ENCODE measurements at regions not wholly inside any gene's neighbourhood (a gene's known extent, or its start where the extent isn't known, plus 50 kb on each side); places are given as distances from the start of the nearest gene placed in this dataset.

- TF ChIP-seq, protein P1, sequence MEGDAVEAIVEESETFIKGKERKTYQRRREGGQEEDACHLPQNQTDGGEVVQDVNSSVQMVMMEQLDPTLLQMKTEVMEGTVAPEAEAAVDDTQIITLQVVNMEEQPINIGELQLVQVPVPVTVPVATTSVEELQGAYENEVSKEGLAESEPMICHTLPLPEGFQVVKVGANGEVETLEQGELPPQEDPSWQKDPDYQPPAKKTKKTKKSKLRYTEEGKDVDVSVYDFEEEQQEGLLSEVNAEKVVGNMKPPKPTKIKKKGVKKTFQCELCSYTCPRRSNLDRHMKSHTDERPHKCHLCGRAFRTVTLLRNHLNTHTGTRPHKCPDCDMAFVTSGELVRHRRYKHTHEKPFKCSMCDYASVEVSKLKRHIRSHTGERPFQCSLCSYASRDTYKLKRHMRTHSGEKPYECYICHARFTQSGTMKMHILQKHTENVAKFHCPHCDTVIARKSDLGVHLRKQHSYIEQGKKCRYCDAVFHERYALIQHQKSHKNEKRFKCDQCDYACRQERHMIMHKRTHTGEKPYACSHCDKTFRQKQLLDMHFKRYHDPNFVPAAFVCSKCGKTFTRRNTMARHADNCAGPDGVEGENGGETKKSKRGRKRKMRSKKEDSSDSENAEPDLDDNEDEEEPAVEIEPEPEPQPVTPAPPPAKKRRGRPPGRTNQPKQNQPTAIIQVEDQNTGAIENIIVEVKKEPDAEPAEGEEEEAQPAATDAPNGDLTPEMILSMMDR (IDR thresholded peaks at IDR 0.05; ENCODE audit: insufficient read depth, low read depth, low read length, missing control alignments): no peak
- DNase-seq (ENCODE audit: low read depth): no peak
- no peak overlapping the region for H3K4me3 ChIP-seq (ENCODE audit: low read depth, low read length)
Measured at GRCh38 chr9:86648828-86649170, 294.6 kb upstream of the TUT7 start.

DNA sequence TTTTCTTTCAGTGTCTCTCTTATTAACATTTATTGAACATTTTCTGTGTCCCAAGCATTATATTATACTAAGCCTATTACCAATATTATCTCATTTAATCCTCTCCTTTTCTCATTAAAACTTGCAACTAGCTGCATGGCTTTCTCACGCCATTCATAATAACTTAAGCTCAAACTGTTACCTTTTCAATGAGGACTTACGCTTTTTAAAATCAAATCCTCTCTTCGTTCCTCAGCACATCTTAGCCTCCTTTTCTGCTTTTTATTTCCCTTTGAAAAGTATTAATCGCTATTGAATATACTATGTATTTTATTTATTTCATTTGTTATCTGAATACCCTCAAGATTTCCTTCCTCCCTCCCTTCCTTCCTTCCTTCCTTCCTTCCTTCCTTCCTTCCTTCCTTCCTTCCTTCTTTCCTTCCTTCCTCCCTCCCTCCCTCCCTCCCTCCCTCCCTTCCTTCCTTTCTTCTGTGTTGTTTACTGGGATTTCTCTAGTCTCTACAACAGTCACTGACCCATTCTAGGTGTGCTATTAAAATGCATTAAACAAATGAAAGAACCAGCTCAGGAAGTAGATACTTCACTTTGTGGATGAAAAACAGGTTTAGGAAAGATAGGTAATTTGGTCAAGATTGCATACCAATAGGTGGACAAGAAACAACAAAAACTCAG, 294.1 kb upstream of the TUT7 start:
- no peak overlapping the region for H3K4me3 ChIP-seq (ENCODE audit: low read depth, low read length)
- TF ChIP-seq, protein P1 (IDR thresholded peaks at IDR 0.05; ENCODE audit: insufficient read depth, low read depth, low read length, missing control alignments): no peak
- DNase-seq (ENCODE audit: low read depth): no peak

- TF ChIP-seq, protein P1 (IDR thresholded peaks at IDR 0.05; ENCODE audit: insufficient read depth, low read depth, low read length, missing control alignments): no peak
- no peak overlapping the region for H3K4me3 ChIP-seq (ENCODE audit: low read depth, low read length)
- no peak for DNase-seq (ENCODE audit: low read depth)
Measured at GRCh38 chr9:86645303-86645702, 291.1 kb upstream of the TUT7 start.

GRCh38 chr9:86644675-86645034, 290.4 kb upstream of the TUT7 start:
- H3K4me3 ChIP-seq (ENCODE audit: low read depth, low read length): no peak overlapping the region
- TF ChIP-seq, protein P1 (IDR thresholded peaks at IDR 0.05; ENCODE audit: insufficient read depth, low read depth, low read length, missing control alignments): no peak
- no peak for DNase-seq (ENCODE audit: low read depth)

DNA sequence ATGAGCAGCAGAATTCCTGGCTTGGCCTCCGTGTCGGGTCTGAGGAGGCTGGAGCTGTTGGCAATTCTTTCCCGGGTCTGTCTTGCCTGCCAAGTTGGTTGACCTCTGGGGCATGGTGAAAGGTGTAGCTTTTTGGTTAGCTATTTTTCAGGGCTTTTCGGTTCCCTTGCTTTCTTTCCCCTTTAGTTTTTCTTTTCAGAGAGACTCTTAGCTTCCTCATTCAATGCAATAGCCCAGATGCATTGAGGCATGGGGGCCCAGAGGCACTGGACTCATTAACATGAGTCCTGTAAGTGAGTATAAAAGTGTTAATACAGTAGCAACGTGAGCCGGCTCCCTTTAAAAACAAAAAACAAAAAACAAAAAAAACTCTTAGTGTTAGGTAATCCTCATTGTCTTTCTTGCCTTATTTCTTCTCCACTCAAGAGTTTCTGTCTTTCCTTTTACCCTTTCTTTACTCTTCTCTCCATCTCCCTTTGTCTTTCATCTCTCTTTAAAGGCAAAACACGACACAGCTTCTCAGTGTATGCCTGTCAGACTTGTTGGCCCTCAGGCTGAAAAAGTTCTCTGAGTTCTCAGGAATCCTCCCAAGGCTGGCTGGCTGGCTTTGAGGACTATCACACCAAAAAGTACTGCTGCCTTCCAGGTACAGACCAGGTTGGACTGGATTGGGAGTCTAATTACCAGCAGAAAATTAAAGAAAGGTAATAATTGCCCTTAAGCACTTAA, 289.9 kb upstream of the TUT7 start:
- H3K4me3 ChIP-seq (ENCODE audit: low read depth, low read length): no peak overlapping the region
- TF ChIP-seq, protein P1 (IDR thresholded peaks at IDR 0.05; ENCODE audit: insufficient read depth, low read depth, low read length, missing control alignments): no peak

GRCh38 chr9:86642721-86643120, 288.5 kb upstream of the TUT7 start:
- TF ChIP-seq, protein P1 (IDR thresholded peaks at IDR 0.05; ENCODE audit: insufficient read depth, low read depth, low read length, missing control alignments): no peak
- no peak for DNase-seq (ENCODE audit: low read depth)
- H3K4me3 ChIP-seq (ENCODE audit: low read depth, low read length): no peak overlapping the region

More for the DNA sequence above, 289.9 kb upstream of the TUT7 start:
- DNase-seq (ENCODE audit: low read depth): no peak
